Epithelial cell of proximal tubule (primary cell): ENCODE measurements at regions not wholly inside any gene's neighbourhood (a gene's known extent, or its start where the extent isn't known, plus 50 kb on each side); places are given as distances from the start of the nearest gene placed in this dataset.
"Not testable (repeated sequence)": the region's sequence is repeated elsewhere in the genome, so short reads cannot be mapped to it uniquely, and the experiment has no call there.

Experiments
- DNase-seq: peaks from one replicate; pipeline ENCODE4 v3.0.0-alpha.2; 2011; ENCODE audit warnings: low read depth
- H3K4me3 ChIP-seq: 2 replicates; pipeline ENCODE4 v1.5.1; 2011; ENCODE audit warnings: low read depth, mild to moderate bottlenecking, low read length
- TF ChIP-seq, protein P1 (sequence below): conservative IDR thresholded peaks from 2 replicates; pipeline ENCODE4 v1.5.1; 2012; ENCODE audit warnings: low read depth, mild to moderate bottlenecking, low read length

DNA sequence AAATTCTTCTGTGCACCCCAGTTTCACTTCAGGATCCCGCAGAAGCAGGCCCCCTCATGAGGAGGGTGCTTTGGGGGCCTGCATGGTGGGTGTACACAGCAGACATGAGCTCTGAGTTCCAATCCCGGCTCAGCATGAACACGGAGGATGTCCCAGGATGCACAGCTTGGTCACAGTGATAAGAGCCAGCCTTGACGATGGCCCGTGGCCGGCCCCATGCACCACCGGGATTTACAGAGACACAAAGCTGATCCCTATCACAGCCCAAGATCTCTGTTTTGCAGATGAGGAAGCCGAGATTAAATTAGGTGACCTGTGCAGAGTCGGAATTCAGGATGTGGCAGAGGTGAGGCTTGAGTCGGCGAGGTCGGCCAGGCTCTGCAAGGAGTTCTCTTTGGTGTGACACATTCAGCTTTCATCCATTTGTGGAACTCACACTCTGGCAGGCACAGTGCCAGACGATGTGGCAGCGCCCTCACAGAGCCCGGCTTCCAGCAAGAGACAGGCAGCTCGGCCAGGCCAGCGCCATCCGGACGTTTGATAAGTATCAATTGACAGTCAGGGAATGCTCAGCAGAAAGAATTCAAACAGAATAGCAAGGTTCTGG is 456.3 kb upstream of the MYT1L start:
- TF ChIP-seq, protein P1, sequence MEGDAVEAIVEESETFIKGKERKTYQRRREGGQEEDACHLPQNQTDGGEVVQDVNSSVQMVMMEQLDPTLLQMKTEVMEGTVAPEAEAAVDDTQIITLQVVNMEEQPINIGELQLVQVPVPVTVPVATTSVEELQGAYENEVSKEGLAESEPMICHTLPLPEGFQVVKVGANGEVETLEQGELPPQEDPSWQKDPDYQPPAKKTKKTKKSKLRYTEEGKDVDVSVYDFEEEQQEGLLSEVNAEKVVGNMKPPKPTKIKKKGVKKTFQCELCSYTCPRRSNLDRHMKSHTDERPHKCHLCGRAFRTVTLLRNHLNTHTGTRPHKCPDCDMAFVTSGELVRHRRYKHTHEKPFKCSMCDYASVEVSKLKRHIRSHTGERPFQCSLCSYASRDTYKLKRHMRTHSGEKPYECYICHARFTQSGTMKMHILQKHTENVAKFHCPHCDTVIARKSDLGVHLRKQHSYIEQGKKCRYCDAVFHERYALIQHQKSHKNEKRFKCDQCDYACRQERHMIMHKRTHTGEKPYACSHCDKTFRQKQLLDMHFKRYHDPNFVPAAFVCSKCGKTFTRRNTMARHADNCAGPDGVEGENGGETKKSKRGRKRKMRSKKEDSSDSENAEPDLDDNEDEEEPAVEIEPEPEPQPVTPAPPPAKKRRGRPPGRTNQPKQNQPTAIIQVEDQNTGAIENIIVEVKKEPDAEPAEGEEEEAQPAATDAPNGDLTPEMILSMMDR = no peak
- H3K4me3 ChIP-seq = no peak overlapping the region
- DNase-seq = no peak

DNA sequence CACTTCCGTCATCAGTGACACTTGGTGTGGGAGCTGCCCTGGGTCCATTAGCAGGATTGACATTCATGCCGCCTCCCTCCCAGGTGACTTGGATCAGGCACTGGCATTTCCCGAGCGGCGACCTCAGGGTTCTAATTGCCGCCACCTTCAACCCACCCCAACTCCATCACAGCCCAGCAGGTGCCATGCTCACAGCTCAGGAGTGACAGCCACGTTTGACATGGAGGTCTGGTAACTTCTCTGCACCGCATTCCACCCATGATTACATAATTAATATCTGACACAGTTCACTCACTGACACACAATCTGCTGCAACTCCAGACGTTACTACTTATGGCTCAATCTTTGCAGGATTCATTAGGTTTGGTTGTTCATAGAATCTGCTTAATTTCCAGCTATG is 450.9 kb upstream of the MYT1L start:
- no peak overlapping the region for H3K4me3 ChIP-seq
- TF ChIP-seq, protein P1 = no peak
- no peak for DNase-seq

DNA sequence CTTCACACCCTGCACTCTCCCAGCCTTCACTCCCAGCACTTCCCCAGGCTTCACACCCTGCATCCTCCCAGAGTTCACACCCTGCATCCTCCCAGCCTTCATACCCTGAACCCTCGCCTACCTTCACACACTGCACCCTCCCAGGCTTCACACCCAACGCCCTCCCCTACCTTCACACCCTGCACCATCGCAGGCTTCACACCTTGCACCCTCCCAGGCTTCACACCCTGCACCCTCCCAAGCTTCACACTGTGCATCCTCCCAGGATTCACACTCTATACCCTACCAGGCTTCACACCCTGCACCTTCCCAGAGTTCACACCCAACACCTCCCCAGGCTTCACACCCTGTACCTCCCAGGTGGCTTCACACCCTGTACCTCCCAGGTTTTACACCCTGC is 448.7 kb upstream of the MYT1L start:
- DNase-seq = no peak
- no peak overlapping the region for H3K4me3 ChIP-seq
- TF ChIP-seq, protein P1 = no peak

DNA sequence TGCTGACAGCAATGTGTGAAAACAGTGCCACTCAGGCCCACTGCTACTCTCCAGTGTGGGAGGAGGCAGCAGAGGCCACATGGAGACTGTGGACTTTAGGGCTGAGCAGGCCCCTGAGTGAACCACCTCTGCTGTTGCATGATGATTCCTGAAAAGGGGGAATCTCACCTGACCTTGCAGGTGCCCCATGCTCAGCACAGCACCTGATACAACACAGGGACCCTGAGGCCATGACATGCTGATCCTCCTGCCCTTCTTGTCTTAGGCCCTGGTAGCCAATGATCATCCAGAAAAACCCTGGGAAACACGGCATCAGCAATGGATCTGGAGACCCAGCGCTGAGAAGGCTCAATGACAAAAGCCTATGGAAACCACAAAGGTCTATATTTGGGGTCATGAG is 446.8 kb upstream of the MYT1L start:
- TF ChIP-seq, protein P1 = no peak
- H3K4me3 ChIP-seq = no peak overlapping the region
- no peak for DNase-seq

DNA sequence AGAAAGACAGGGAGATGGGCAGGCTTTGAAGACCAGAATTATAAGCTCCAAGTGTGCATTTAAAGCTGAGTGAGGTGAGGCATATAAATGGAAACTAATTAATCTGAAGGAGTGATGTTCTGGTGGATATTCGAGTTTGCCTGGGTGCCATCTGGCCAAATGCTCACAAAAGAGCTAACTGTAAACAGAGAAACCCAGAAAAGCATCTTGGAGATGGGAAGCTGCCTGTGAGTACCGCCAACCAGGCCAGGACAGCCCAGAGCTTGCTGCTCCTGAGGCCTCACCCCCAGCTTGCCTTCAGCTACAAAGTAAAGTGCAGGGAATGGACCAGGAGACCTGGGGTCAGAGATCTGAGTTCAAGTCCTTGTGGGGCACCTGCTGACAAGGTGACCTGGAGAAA is 446.1 kb upstream of the MYT1L start:
- no peak overlapping the region for H3K4me3 ChIP-seq
- no peak for DNase-seq
- TF ChIP-seq, protein P1 = no peak

DNA sequence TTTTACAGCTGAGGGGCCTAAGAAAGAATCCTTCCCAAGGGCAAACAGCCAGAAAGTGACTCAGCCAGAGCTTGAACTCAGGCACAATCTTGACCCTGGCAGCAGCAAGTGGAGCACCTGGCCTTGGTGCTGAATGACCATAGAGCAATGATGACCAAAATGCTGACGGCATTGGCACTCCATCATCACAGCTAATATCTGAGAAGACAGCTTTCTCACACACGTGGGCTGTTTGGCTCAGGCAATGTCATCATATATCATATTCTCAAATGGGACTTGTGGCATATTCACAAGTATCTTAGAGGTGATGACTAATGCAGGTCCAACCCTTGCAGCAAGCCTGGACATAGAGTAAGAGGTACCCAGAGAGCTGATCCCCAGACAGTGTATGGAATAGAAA is 443.9 kb upstream of the MYT1L start:
- H3K4me3 ChIP-seq = no peak overlapping the region
- TF ChIP-seq, protein P1 = no peak

DNA sequence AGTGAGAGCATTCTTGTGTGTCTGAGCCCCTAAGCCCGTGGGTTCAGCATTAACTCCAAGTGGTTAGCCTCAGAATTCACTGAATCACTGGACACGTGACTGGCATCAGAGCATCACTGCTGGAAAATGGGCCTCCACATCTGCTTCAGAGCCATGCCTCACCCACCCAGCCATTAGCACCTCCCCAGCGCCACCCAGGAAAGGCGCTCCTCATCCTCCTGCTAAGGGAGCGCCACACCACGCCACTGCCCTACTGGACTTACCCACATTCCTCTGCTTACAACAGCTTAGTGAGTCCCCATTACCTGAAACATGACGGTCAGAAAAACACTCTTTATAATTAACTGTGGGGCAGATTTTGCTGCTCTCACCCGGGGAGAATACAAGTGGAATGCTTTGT is 442.6 kb upstream of the MYT1L start:
- DNase-seq = no peak
- no peak overlapping the region for H3K4me3 ChIP-seq
- TF ChIP-seq, protein P1 = no peak

More for the DNA sequence above, 443.9 kb upstream of the MYT1L start:
- no peak for DNase-seq

DNA sequence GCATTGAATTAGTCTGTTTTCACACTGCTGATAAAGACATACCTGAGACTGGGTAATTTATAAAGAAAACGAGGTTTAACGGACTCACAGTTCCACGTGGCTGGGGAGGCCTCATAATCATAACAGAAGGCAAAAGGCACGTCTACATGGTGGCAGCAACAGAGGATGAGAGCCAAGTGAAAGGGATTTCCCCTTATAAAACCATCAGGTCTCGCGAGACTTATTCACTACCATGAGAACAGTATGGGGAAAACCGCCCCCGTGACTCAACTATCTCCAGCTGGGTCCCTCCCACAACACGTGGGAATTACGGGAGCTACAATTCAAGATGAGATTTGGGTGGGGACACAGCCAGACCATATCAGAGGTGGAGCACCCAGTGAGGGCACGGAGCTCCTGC is 442.0 kb upstream of the MYT1L start:
- not testable (repeated sequence) for DNase-seq, H3K4me3 ChIP-seq
